Caco-2 (cell line): ENCODE measurements at regions not wholly inside any gene's neighbourhood (a gene's known extent, or its start where the extent isn't known, plus 50 kb on each side); places are given as distances from the start of the nearest gene placed in this dataset.

Experiments
- BruUV-seq: library from RNA; stranded (reverse); fragments of 400-500 nt; replicated peaks from 2 replicates; lab custom pipeline; 2021; lab: Mats Ljungman, UMichigan
- CTCF ChIA-PET: fragments of 300-600 bp; sonication (Branson Sonifier 250); formaldehyde crosslinking; loops from one replicate; lab custom pipeline; 2022; ENCODE audit warnings: antibody characterized with exemption; lab: Charles Lee
- POLR2A ChIA-PET: fragments of 300-600 bp; sonication (Branson Sonifier 250); formaldehyde crosslinking; loops from one replicate; lab custom pipeline; 2022; ENCODE audit warnings: antibody characterized with exemption; lab: Charles Lee
- DNase-seq, 2 experiments: peaks; one replicate each; pipeline versions ENCODE4 v3.0.0 to v3.0.0-alpha.2; 2020 to 2022
- H3K27me3 ChIP-seq: replicated peaks from 2 replicates; pipeline ENCODE4 v1.6.0; 2011; ENCODE audit warnings: low read length; ENCODE audit not compliant: control insufficient read depth, insufficient read depth
- H3K36me3 ChIP-seq: 2 replicates; pipeline ENCODE4 v1.5.1; 2011; ENCODE audit warnings: low read length; ENCODE audit not compliant: control insufficient read depth, insufficient read depth
- H3K4me1 ChIP-seq: fragments of 250-450 bp; sonication (Bioruptor Pico); 2 replicates; pipeline ENCODE4 v1.5.1; 2020; ENCODE audit warnings: mild to moderate bottlenecking
- H3K4me3 ChIP-seq: 2 replicates; pipeline ENCODE4 v1.5.1; 2011; ENCODE audit warnings: low read depth, mild to moderate bottlenecking, control low read depth, low read length
- H3K9me3 ChIP-seq: fragments of 250-450 bp; sonication (Bioruptor Pico); 2 replicates; pipeline ENCODE4 v1.5.1; 2020; ENCODE audit warnings: mild to moderate bottlenecking, moderate library complexity
- H3K27ac Mint-ChIP-seq: one replicate; pipeline ENCODE4 v1.8.0; 2022; ENCODE audit warnings: mixed read lengths; ENCODE audit not compliant: unreplicated experiment
- H3K27me3 Mint-ChIP-seq: one replicate; pipeline ENCODE4 v1.8.0; 2022; ENCODE audit warnings: mixed read lengths; ENCODE audit not compliant: insufficient read depth, unreplicated experiment
- H3K36me3 Mint-ChIP-seq: one replicate; pipeline ENCODE4 v1.8.0; 2022; ENCODE audit warnings: mild to moderate bottlenecking, mixed read lengths; ENCODE audit not compliant: insufficient read depth, unreplicated experiment
- H3K4me1 Mint-ChIP-seq: one replicate; pipeline ENCODE4 v1.8.0; 2022; ENCODE audit warnings: low read depth, mixed read lengths; ENCODE audit not compliant: unreplicated experiment
- H3K4me3 Mint-ChIP-seq: one replicate; pipeline ENCODE4 v1.8.0; 2022; ENCODE audit warnings: mild to moderate bottlenecking, moderate library complexity, mixed read lengths; ENCODE audit not compliant: unreplicated experiment
- H3K9me3 Mint-ChIP-seq: one replicate; pipeline ENCODE4 v1.8.0; 2022; ENCODE audit warnings: mixed read lengths; ENCODE audit not compliant: unreplicated experiment
- intact Hi-C: fragments of 100-400 bp; cut with micrococcal nuclease; formaldehyde crosslinking; loops from one replicate; pipeline ENCODE4 v1.10.0; 2022; ENCODE audit not compliant: unreplicated experiment
- TF ChIP-seq, protein P1 (sequence below), 2 experiments: fragments of 200-600 bp in 1 of 2; IDR thresholded peaks; 1 replicate in 1 of 2; 2 replicates in 1 of 2; pipeline versions ENCODE4 v1.5.1 to v1.8.0; 2011 to 2022; ENCODE audit warnings: antibody characterized with exemption in 1 of 2, control low read depth in 1 of 2, inconsistent platforms in 1 of 2, low read depth in 1 of 2, low read length in 1 of 2, mild to moderate bottlenecking in 1 of 2, moderate library complexity in 1 of 2; ENCODE audit not compliant: insufficient read depth in 1 of 2, severe bottlenecking in 1 of 2, unreplicated experiment in 1 of 2

DNA sequence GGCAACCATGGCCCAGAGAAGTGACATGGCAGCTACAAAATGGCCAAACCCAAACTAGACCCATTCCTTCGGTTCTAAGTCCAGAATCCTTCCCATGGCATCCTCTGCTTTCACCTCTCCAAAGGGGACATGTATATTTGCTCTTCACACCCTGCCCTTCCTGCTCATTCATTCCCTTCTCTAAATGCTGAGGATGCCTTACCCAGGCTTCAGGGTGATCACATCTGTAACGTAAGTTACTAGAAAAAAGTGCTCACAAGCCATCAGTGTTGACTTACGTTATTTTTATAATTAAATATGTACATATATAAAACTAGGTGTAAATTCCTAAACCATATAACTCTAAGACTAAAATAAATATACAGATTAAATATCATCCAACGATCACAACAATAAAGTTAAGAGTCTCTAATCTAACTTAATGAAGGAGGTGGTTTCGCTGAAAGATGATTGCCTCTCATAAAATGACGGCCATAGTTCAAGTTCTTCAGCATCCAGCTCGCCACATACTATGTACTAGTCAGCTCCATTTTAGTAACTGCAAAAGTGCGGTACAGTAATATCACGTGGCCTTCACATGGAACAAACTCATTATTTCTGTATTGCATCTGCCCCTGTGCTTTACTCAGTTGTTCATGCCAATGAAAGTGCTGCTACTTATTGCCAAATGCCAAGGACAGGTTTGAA, 74.6 kb downstream of the TENT5C start:
- intact Hi-C loops: no loop called here
- H3K4me1 Mint-ChIP-seq: peaks cover 8% of the 10 kb centered on the region
- H3K9me3 Mint-ChIP-seq: no peaks in the 10 kb centered on the region
- BruUV-seq: no TSS peak
- CTCF ChIA-PET: no interaction called here
- TF ChIP-seq, protein P1, sequence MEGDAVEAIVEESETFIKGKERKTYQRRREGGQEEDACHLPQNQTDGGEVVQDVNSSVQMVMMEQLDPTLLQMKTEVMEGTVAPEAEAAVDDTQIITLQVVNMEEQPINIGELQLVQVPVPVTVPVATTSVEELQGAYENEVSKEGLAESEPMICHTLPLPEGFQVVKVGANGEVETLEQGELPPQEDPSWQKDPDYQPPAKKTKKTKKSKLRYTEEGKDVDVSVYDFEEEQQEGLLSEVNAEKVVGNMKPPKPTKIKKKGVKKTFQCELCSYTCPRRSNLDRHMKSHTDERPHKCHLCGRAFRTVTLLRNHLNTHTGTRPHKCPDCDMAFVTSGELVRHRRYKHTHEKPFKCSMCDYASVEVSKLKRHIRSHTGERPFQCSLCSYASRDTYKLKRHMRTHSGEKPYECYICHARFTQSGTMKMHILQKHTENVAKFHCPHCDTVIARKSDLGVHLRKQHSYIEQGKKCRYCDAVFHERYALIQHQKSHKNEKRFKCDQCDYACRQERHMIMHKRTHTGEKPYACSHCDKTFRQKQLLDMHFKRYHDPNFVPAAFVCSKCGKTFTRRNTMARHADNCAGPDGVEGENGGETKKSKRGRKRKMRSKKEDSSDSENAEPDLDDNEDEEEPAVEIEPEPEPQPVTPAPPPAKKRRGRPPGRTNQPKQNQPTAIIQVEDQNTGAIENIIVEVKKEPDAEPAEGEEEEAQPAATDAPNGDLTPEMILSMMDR (IDR thresholded peaks at IDR 0.05; ENCODE audit: insufficient read depth in 1 of 2, low read depth in 1 of 2, low read length in 1 of 2, severe bottlenecking in 1 of 2, unreplicated experiment in 1 of 2): no peak
- no peak overlapping the region for H3K27ac Mint-ChIP-seq
- no peaks in the 10 kb centered on the region for H3K27me3 Mint-ChIP-seq
- no peaks in the 10 kb centered on the region for H3K9me3 ChIP-seq
- no peaks in the 10 kb centered on the region for H3K27me3 ChIP-seq
- POLR2A ChIA-PET: no interaction called here
- H3K36me3 ChIP-seq: no peaks in the 10 kb centered on the region
- DNase-seq: no peak
- H3K4me3 ChIP-seq: no peak overlapping the region
- no peak overlapping the region for H3K4me3 Mint-ChIP-seq
- H3K4me1 ChIP-seq: peaks cover 12% of the 10 kb centered on the region
- H3K36me3 Mint-ChIP-seq: peaks cover 4% of the 10 kb centered on the region

DNA sequence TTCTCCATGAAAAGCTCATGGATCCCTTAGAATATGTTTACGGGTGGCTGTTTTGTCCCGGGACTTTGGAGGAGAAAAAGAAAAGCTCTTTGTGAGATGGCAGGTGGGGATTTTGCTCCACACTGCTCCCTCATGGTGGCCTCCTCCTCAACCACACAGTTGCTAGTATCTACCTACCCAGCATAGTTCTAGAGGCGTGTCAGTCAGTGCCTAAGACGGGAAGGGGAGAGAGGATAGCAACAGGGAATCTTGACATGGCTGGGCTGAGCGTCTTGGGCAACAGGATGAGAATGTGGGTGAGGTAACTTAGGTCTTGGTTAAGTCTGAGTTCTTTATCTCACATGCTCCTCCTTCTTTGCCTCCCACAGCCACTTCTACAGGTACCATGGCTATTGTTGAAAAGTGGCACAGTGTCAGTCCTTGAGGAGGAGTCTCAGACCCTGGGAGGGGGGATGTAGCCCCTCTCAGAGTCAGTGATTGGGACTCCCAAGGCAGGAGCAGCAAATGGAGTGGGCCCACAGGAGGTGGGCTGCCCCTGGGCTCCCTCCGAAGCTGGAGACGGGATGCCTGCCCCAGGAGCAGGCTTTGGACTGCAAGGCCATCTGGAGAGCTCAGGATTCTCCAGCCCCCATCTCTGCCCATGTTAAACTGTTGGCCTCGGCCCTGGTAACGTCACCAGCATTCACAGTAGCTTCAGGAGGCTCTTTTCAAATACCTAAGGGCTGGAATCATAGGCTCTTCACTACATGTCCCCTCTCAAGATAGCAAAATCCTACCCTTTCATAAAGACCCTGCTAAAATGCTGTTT, 75.4 kb downstream of the TENT5C start:
- Histone ChIP-seq H3K36me3 (no peaks in the 10 kb centered on the region), H3K4me3 (no peak overlapping the region), H3K4me1 (peaks cover 4% of the 10 kb centered on the region; the same call in 1 of the 2 replicates), H3K27me3 (no peaks in the 10 kb centered on the region), H3K9me3 (no peaks in the 10 kb centered on the region)
- Mint-ChIP-seq H3K9me3 (no peaks in the 10 kb centered on the region), H3K36me3 (peaks cover 4% of the 10 kb centered on the region), H3K27ac (no peak overlapping the region), H3K4me1 (peaks cover 12% of the 10 kb centered on the region), H3K27me3 (no peaks in the 10 kb centered on the region), H3K4me3 (no peak overlapping the region)
- TF ChIP-seq, protein P1 (IDR thresholded peaks at IDR 0.05; ENCODE audit: insufficient read depth in 1 of 2, low read depth in 1 of 2, low read length in 1 of 2, severe bottlenecking in 1 of 2, unreplicated experiment in 1 of 2): no peak
- no peak for DNase-seq
- no TSS peak for BruUV-seq
- ChIA-PET POLR2A (no interaction called here), CTCF (no interaction called here)
- intact Hi-C loops: no loop called here

DNA sequence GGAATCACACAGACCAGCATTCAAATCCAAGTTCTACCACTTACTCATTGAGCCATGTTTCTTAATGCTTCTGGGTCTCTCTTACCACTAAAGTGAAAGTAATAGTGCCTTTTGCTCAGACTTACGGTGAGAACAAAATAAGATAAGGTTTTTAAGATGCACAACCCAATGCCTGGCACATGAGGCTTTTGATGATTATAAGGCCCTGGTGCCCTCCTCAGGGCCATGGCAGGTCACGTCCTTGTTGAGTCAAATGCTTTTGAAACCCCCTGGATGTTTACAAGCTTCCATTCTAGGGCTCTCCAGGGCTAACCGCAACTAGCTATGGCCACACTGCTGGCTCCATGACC, 76.0 kb downstream of the TENT5C start:
- H3K9me3 ChIP-seq: no peaks in the 10 kb centered on the region
- TF ChIP-seq, protein P1 (IDR thresholded peaks at IDR 0.05; ENCODE audit: insufficient read depth in 1 of 2, low read depth in 1 of 2, low read length in 1 of 2, severe bottlenecking in 1 of 2, unreplicated experiment in 1 of 2): no peak
- no TSS peak for BruUV-seq
- no peaks in the 10 kb centered on the region for H3K27me3 ChIP-seq
- no peaks in the 10 kb centered on the region for H3K27me3 Mint-ChIP-seq
- no peak overlapping the region for H3K4me3 ChIP-seq
- POLR2A ChIA-PET: no interaction called here
- H3K36me3 Mint-ChIP-seq: peaks cover 4% of the 10 kb centered on the region
- H3K4me3 Mint-ChIP-seq: no peak overlapping the region
- no peaks in the 10 kb centered on the region for H3K9me3 Mint-ChIP-seq
- H3K27ac Mint-ChIP-seq: no peak overlapping the region
- peaks cover 12% of the 10 kb centered on the region for H3K4me1 Mint-ChIP-seq
- CTCF ChIA-PET: no interaction called here
- H3K4me1 ChIP-seq: no peaks in the 10 kb centered on the region
- no peak for DNase-seq
- no peaks in the 10 kb centered on the region for H3K36me3 ChIP-seq
- intact Hi-C loops: no loop called here
